DND-41 (cell line): ENCODE measurements at regions not wholly inside any gene's neighbourhood (a gene's known extent, or its start where the extent isn't known, plus 50 kb on each side); places are given as distances from the start of the nearest gene placed in this dataset.

Experiments
- EZH2 ChIP-seq: IDR thresholded peaks from 3 replicates; pipeline ENCODE4 v1.6.1; 2012; ENCODE audit warnings: borderline replicate concordance, low read depth, mild to moderate bottlenecking, moderate library complexity, low read length, inconsistent platforms; ENCODE audit not compliant: severe bottlenecking
- TF ChIP-seq, protein P1 (sequence below): IDR thresholded peaks from 2 replicates; pipeline ENCODE4 v1.5.1; 2012; ENCODE audit warnings: borderline replicate concordance, low read length, moderate library complexity, mild to moderate bottlenecking; ENCODE audit not compliant: poor library complexity, severe bottlenecking; ENCODE audit errors: extremely low read depth

DNA sequence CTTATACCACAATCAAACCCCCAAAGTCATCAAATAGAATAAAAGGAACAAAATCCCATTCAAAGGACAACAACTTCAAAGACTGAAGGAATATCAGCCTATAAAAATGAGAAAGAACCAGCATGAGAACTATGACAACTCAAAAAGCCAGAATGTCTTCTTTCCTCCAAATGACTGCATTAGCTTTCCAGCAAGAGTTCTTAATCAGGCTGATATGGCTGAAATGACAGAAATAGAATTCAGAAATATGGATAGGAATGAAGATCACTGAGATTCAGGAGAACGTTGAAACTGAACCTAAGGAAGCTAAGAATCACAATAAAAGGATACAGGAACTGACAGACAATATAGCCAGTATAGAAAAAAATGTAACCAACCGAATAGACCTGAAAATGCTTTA, 109.5 kb downstream of the SINHCAF start:
- TF ChIP-seq, protein P1, sequence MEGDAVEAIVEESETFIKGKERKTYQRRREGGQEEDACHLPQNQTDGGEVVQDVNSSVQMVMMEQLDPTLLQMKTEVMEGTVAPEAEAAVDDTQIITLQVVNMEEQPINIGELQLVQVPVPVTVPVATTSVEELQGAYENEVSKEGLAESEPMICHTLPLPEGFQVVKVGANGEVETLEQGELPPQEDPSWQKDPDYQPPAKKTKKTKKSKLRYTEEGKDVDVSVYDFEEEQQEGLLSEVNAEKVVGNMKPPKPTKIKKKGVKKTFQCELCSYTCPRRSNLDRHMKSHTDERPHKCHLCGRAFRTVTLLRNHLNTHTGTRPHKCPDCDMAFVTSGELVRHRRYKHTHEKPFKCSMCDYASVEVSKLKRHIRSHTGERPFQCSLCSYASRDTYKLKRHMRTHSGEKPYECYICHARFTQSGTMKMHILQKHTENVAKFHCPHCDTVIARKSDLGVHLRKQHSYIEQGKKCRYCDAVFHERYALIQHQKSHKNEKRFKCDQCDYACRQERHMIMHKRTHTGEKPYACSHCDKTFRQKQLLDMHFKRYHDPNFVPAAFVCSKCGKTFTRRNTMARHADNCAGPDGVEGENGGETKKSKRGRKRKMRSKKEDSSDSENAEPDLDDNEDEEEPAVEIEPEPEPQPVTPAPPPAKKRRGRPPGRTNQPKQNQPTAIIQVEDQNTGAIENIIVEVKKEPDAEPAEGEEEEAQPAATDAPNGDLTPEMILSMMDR, result no peak
- no peak for TF ChIP-seq EZH2
